T-helper 1 cell (primary cell): ENCODE measurements at regions not wholly inside any gene's neighbourhood (a gene's known extent, or its start where the extent isn't known, plus 50 kb on each side); places are given as distances from the start of the nearest gene placed in this dataset.
"Not testable (repeated sequence)": the region's sequence is repeated elsewhere in the genome, so short reads cannot be mapped to it uniquely, and the experiment has no call there.

Experiments used
- DNase-seq, 5 donors: peaks; one replicate each; pipeline ENCODE4 v3.0.0-alpha.2; 2012 to 2020

DNA sequence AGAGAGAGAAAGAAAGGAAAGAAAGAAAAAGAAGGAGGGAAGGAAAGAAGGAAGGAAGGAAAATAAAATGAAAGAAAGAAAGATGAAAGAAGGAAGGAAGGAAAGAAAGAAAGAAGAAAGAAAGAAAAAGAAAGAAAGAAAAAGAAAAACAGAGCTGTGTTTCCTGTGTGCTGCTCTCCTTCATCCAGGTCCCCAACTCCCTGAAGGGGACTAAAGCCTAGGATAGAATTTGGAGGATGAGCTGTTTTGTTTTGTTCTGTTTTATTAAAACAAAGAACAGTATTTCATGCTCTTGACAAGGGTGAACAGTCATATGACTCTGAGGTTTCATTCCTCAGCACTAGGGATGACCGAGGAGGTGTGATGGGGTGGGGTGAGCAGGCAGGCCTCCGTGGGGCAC lies 164.8 kb upstream of the NDN start:
- no peak for DNase-seq

DNA sequence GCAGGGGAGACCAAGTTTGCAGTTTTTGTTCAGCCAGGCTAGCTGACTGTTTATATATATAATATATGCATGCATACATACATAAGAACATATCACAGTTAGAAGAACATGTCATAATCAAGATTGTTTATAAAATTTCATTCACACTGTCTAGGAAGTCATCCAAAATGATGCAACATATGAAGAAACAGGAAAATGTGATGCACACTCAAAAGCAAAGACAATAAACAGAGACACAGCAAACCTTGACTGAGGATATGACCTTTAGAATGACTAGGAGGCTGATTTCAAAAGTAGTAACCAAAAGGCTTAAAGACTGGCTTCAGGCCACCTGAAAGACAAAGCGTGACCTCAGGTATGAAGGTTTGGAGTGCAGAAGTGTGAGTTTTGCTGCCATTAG lies 166.2 kb upstream of the NDN start:
- DNase-seq, result no peak

DNA sequence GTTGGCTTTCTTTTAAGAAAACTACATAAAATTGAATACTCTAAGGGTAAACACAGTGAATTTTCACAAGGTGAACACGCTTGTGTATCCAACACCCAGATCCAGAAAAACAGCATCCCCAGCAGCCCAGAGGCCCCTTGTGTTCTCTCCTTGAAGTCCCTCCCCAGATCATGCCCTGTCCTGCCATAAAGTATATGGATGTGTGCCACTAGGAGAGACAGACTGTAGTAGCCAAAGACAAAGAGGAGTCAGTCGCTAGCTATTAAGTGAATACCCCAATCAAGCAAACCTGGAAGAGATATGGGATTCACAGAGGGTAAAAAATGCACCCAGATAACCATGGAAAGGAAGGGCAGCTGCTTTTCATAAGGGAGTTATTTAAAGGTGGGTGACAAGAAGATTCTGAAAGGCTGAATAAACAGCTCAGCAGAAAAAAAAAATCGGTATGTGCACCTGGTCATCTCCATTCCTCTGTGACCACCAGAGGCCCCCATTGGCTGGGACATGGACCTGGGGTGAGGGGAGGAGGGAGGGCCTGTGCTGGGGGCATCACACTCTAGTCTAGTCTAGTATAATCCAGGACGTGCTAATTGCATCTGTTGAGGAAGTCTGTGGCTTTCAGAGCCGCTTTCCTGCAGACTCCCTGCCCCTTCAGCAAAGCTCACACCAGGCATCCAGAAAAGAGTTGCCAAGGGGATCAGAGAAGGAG lies 167.3 kb upstream of the NDN start:
- DNase-seq, result no peak

DNA sequence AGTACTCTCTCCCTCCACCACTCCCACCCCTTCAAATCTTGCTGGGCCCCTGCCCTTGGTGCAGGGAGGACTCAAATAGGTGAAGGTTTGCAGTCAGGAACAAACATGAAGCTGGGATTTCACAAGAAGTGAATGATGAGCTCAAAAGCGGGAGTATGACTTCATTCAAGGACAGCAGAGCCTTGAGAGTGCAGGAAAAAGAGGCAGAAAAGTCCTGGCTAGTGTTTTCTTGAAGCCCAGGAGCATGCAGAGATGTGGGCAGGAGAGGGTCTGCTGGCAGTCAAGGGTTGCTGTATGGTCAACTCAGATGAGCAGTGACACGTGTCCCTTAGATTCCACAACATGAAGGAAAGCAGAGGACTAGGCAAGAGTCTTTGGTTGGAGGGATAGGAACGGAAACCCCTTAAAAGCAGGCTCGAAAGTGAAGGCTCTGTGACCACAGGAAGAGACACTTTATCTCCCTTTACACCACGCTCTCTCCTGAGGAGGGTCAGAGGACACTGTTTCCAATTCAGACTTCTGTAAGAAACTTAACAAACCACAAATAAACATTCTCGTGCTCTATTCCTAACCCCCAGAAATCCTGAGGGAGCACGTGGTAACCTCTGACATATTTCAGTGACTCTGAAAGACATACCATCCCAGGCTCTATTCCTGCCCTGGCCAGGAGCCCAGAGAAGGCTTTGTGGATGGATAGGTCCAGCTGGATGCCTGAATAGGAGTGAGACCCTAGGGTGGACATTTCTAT lies 168.0 kb upstream of the NDN start:
- DNase-seq, result no peak

DNA sequence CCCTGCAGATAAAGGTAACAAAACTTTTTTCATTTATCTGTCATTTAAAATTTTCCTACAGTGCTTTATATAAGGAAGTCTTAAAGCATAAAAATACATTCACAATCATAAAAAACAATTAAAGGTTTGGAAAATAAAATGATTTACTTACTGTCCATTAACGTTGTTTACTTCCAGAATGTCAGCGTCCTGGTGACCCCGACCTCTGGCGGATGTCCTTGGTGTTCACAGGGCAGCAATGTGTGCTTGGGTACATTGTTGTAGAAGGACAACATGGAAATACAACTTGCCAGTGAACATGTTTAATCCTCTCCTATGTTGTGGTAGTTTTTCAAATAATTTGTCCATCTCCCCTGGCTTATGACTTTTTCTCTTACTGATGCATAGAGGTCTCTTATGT lies 168.8 kb upstream of the NDN start:
- DNase-seq, result no peak

DNA sequence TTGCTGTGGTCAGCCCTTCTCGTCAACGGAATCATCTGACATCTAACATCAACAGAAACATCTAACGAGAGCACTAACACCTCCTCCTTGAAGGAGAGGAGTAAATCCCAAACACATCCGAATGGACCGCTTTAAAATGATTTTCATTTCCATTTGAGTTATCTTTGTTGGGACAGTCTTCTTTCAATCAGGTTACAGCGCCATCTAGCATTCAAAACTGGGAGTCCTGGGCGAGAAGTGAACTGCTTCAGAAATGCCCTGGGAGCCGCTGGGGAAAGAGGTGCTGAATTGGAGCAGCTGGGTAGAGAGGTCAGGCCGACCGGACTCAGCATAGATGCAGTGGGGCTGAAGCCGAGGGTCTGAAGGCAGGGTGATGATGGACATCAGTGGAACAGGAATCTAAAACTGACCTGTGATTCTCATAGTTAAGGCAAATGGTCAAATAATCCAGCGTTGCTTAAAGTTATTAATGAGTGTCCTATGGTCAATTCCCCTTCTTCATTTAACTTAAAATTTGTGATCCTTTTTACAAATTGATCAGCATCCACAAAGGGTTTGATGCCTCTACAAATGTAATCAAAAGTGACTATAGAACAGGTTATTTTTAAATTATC lies 170.0 kb upstream of the NDN start:
- no peak for DNase-seq

DNA sequence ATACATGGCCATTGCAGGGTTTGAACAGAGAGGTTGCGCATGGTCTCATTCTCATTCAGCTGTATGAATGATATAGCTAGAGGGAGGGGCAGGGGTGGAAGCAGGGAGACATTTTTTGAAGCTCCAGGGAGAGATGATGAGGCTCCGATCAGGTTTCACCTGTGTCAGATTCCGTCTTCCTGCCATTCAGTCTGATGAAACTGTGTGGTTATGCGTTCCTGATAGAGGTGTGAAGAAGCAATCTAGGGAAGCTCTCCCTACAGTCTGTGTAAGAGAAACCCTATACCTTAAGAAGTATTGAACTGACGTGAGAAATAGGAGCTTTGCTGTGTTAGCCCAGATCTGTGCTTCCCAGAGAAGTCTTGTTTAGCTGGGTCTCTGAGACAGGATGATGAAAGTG lies 171.9 kb upstream of the NDN start:
- DNase-seq, result no peak

DNA sequence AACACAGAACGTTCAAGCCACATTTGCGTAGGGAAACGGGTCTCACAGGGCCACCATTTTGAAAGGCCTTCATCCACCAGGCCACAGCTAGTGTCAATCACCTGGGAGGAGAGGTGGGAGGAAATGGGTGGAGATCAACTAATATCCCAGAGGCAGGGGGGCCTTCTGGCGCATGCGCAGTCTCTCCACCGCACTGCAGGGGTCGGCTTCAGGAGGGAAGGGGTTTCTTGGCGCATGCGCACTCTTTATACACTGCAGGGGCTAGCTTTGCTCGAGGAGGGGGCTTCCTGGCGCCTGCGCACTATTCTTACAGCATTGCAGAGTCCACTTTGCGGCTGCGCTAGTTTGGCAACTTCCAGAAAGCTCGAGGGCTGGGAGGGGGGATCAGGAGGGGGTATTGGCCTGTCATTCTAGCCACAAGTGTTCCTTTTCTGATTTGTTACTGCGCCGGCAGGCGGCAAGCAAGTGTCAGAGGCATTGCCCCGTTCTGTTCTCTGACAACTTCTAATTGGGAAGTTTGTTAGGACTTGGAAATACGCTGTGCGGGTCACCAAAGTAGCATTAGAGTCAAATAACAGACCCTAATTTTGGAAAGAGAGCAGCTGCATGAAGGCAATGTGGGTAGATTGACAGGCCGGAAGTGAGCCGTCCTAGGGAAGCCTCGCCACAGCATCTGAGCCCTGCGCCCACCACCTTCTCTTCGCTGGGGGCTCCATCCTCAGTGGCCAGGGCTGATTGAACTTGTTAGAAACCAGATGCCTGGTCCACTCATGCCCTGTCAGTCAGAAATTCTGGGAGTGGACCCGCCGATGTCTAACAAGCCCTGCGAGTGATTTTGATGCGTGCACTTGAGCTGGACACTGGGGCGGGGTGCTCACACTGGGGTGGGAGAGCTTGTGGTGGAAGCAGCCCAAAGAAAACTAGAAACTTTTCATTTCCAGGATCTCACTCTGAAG lies 173.5 kb upstream of the NDN start:
- DNase-seq, result no peak

DNA sequence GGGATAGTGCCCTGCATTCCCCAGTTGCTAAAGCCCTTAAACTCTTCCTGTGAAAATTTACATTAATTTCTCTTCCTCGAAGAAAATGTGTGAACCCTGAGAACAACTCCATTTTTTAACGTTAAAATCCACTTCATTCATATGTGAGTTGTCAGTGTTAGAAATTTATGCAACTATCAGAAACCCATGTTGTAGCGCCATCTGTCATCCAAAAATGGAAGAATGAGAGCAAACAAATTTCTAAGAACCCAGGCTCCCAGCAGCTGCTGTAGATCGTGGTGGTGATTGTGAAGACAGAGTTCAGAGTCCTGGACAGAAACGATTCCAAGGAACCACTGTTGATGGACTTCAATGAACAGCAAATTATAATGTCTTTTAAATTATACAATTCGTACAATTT lies 179.7 kb upstream of the NDN start:
- DNase-seq, result no peak

DNA sequence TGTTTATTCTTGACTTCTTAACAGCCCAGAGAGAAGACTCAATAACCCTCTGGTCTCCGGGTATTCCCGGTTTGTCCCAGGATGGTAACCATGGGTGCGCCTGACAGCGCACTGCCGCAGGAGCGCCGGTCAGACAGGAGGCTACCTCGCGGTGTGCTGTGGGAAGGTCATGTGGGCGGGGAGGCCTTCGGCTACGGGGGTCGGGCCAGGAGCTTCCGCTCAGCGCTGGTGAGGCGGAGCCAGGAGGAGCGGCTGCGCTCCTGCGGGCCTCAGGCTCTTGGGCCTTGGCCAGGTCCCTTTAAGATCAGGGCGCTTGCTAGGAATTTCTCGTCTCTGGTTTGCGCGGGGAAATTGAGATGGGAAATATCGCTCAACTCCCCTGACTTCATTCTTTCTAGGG lies 182.3 kb upstream of the NDN start:
- DNase-seq, result no peak

DNA sequence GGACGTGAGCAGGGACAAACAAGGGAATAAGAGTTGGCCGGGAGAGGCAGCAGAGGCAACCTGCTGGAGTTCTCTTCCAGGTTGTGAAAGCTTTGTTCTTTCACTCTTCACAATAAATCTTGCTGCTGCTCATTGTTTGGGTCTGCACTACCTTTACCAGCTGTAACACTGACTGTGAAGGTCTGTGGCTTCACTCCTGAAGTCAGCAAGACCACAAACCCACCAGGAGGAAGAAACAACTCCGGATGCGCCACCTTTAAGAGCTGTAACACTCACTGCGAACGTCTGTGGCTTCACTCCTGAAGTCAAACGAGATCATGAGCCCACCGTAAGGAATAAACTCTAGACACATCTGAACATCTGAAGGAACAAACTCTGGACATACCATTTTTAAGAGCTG lies 186.5 kb upstream of the NDN start:
- DNase-seq, result not testable (repeated sequence)

DNA sequence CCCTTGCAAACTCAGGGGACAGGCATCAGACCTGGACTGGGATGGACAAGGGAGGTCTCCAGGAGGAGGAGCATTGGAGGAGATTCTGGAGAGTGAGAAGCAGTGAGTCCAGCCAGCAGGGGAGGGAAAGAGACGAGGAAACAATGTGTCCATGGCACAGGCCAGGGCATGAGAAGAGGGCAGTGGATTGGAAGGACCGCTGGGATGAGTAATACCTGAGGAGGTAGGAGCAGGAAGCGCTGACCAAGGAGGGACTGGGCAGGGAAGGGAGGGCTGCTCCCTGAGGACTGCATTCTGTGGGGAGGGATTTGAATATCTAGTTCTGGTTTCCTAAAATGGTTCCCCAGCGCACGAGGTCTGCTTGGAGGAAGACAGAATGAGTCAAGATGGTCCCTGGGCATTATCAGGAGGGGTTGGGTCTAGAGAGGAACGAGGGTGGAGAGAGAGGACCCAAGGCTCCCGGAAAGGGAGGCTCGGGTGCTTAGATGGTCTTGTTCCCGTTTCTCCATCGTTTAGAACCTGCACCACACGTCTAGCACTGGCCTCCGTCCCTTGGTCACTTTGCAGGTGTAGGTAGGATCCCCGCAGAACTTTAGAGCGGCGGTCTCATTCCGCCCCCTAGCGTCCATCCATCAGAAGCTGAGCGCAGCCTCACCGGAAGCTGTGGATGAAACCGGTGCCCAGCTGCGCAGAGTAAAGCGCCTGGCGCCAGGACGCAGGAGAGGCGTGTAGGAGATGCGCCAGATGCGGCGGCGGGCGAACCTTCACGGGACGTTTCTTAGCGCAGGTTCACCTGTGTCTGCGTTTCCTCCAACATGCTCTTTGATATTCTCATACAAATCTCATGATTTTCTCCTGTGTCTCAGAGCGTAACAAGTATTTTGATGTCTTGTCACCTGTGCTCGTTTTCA lies 190.7 kb upstream of the NDN start:
- peak in 1 of 5 donors; percentile 6 for DNase-seq

DNA sequence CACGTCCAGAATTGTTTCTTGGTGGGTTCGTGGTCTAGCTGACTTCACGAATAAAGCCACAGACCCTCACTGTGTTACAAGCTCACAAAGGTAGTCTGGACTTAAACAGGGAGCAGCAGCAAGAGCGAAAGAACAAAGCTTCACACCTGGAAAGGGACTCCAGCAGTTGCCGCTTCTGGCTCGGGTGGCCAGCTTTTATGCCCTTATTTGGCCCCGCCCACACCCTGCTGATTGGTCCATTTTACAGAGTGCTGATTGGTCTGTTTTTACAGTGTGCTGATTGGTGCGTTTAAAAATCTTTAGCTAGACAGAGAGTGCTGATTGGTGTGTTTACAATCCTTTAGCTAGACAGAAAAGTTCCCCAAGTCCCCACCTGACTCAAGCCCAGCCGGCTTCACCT lies 194.2 kb upstream of the NDN start:
- no peak for DNase-seq

DNA sequence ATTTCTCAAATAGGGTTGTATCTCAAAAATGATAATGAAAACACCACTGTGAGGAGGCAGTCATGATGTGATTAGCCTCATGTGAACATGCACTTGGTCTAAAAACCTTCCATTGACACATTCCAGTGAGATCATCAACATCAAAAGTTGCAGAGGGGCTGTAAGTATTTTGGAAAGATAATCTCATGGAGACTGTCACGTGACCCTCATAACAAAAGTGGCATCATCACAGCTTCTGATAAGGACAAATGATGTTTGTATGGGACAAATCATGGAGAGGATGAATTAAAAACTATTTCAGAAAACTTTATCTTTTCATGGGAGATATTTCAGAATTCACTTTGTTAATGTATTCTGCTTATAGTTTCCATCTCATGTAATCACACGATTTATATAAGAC lies 203.1 kb upstream of the NDN start:
- no peak for DNase-seq

DNA sequence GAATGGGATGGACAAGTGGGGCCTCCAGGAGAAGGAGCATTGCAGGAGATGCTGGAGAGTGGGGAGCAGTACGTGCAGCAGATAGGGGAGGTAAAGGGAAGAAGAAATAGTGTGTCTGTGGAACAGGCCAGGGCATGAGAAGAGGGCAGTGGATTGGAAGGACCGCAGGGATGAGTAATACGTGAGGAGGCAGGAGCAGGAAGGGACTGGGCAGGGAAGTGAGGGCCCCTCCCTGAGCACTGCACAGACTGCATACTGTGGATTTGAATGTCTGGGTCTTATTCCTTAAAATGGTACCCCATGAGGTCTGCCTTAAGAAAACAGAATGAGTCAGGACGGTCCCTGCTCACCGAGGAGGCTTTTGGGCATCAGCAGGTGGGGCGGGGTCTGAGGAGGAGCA lies 210.0 kb upstream of the NDN start:
- no peak for DNase-seq

DNA sequence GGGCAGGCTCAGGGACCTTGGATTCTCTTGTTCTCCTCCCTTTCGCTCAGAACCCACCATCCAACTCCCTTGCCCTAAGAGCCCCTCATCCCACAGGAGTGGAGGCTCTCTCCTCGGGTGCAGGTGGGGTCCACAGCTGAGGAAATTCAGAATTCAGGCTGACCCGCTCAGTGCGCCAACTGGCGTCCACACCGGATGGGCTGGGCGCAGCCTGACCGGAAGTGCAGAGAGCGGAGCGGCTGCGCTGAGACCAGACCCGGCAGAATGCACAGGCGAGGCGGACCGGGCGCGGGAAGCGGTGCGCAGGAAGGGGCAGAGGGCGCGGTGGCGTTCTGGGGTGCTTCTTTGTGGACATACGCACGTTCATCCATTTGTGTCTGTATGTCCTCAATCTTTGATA lies 210.4 kb upstream of the NDN start:
- DNase-seq, result no peak

DNA sequence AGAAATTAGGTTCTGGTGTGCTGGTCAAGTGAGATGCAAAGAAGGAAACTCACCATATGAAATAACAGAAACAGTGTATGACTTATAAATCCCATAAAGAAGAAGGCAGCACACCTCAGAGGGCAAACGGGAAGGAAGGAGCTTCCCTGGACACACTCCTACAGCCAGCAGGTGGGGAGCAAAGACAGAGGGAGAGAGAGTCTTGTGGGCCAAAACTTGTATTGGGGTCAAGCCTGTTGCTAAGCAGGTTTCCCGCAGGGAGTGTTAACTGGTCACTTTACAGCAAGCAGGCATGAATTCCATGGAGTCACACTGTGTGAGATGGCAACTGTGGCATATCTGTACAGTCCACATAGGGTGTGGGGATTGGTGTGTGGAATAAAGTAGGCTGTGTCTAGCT lies 222.9 kb upstream of the NDN start:
- DNase-seq, result no peak

DNA sequence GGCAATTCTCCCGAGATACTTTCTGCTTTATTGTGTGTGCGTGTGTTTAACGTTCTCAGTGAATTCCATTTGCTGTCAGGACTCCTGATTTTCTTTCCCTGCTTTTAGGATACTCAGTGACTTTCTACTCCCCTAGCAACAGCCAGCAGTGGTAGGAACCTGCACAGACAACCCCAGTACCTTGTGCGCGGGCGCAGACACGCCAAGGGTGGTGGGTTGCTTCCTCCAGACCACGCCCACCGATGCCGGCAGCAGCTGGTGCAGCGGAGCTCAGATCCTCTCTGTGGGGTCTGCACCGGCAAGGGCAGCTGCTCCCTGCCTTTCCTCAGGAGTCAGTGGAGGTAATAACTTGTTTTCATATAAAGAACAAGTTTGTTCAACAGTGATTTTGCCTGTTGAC lies 225.1 kb upstream of the NDN start:
- no peak for DNase-seq

DNA sequence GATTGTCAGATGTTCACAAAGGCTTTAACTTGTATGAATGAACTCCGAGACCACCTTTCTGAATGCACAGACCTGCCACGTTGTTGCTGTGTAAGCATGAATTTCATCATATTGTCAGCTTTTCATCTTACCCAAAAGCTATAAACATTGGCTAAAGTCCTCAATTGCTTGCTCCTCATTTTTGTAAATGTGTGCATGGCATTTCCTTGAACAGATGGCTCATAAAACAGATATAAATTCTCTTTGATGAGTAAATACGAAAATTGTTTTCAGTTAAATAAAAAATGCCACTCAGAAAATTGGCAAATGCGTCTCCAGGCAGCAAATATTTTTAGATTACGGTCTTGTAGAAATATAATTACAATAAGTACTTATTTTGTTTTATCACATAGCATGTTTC lies 226.0 kb upstream of the NDN start:
- no peak for DNase-seq

DNA sequence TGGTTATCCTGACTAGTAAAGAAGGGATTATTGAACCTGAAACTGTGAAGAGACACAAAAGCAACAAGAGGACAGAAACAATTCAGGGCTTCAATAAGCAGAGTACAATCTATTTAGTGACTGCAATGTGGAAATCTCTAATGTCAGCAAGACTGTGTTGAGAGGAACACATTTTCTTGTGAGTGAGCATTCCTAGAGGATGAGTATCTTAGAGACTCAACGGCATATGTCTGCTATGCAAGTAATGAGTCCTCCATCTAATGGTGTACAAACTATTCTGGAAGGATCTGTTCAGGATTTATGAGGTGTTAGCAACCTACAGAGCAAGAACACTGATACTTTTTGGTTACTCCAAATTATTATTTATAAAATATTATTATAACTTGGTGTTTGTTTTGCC lies 226.5 kb upstream of the NDN start:
- DNase-seq, result no peak

DNA sequence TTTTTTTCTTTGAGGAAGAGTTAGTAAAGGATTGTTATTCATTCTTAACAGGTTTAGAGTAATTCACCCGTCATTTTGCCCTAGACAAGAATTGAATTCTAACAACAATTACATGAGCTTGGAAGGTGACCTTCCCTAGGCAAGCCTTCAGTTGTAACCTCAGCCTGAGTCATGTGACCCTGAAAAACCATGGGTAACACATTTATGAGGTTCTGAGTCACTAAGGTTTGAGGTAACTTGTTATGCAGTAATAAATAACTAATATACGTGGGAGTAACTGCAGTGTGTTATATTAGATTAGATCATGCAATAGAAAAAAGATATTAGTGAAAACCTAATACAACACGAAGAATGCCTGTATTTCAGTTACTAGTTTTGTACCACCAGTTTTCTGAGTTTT lies 237.6 kb upstream of the NDN start:
- DNase-seq, result no peak

DNA sequence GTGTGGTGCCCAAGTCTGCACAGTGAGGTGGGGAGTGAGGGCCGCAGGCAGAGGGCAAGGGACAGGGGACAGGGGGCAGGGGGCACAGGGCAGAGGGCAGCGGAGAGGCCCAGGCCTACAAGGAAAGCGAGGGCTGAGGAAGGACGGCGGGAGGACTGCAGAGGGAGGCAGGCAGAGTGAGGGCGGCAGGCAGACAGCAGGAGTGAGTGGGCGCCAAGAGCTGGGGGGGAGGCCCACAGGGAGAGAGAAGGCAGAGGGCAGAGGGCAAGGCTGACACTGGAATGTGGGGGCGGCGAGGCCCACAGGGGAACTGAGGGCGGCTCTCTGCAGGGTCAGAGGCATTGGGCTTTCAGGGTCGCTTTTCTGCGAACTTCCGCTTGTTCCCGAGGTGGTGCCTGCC lies 267.8 kb upstream of the NDN start:
- peak in 1 of 5 donors; percentile 1 for DNase-seq
